ENCODE measurements at regions not wholly inside any gene's neighbourhood (a gene's known extent, or its start where the extent isn't known, plus 50 kb on each side); places are given as distances from the start of the nearest gene placed in this dataset.
"Not testable (repeated sequence)": the region's sequence is repeated elsewhere in the genome, so short reads cannot be mapped to it uniquely, and the experiment has no call there.

- H3K4me3 ChIP-seq = peak overlapping the region; percentile 73 to 91 (median 87)
- H3K27ac ChIP-seq = peak overlapping the region; percentile 79 to 96 (median 91)
Measured at GRCh38 chr17:30731210-30732132, 93.0 kb downstream of the CRLF3 start.

GRCh38 chr17:30730837-30731209, 93.7 kb downstream of the CRLF3 start:
- H3K4me3 ChIP-seq = peak overlapping the region; percentile 73 to 91 (median 87)
- H3K27ac ChIP-seq = peak overlapping the region in 12 of 21 experiments; percentile 12 to 96 (median 88)

DNA sequence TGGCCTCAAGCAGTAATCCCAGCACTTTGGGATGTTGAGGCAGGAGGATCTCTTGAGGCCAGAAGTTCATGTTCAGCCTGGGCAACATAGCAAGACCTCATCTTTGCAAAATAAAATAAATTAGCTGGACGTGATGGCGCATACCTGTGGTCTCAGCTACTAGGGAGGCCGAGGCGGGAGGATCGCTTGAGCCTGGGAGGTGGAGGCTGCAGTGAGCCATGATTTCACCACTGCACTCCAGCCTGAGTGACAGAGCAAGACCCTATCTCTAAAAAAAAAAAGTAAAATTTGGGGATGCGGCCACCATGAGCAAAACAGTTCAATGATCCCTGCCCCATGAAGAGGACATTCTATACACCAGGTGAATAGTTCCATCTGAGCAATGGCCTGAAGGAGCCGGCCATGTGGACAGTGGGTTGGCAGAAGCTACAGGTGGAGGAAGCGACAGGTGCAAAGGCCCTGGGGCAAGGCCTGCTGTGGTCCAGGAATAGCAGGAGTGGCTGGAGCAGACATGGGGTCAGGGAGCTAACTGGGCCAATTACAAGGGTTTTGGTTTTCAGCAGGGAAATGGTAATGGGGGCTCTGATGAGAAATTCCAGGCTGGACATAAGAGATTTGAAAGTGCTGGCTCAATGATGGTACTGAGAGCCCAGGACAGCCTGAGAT, 94.2 kb downstream of the CRLF3 start:
- H3K27ac ChIP-seq = peak overlapping the region in 5 of 21 experiments; percentile 26 to 93 (median 44)
- not testable (repeated sequence) for H3K4me3 ChIP-seq

DNA sequence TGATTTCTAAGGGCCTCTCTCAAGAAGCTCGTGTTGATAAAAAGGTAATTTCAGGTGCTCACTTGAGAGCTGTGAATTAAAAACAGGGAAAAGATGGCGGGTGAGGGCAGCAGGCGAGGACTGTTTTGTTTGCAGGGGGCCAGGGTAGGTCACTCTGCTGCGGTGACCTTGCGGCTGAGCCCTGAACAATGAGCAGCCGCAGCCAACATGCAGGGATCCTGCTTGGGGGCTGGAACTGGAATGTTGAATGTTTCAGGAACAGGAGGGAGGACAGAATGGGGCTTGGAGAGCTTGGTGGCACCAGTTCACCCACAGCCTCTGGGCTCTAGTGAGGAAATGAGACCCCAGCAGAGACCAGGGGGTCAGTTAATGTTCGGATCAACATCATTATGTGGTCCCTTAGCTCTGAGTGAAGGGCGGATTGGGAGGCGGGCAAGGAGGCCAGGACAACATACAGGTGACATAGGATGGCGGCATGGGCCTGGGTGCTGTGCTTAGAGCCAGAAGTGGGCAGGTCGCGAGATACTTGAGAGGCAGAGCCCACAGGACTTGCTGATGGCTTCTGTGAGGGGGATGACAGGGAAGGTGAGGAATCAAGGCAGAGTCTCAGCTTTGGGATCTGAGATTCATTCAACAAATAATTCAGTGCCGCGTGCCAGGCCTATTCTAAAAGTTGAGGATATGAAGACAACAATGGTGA, 94.9 kb downstream of the CRLF3 start:
- peak overlapping the region in 1 of 21 experiments; percentile 47 for H3K27ac ChIP-seq
- not testable (repeated sequence) for H3K4me3 ChIP-seq

- H3K4me3 ChIP-seq = not testable (repeated sequence)
- H3K27ac ChIP-seq = peak overlapping the region in 1 of 21 experiments; percentile 47
Measured at GRCh38 chr17:30727517-30727916, 97.0 kb downstream of the CRLF3 start.

DNA sequence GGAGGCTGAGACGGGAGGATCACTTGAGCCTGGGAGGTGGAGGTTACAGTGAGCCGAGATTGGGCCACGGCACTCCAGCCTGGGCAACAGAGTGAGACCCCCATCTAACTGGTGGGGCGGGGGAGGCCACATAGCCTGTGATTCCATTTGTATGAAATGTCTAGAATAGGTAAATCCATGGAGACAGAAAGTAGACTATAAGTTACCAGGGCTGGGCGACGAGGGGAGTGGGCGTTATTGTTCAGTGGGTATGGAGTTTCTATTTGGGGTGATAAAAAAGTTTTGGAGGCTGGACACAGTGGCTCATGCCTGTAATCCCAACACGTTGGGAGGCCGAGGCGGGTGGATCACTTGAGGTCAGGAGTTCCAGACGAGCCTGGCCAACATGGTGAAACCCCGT, 97.8 kb downstream of the CRLF3 start:
- not testable (repeated sequence) for H3K27ac ChIP-seq, H3K4me3 ChIP-seq

DNA sequence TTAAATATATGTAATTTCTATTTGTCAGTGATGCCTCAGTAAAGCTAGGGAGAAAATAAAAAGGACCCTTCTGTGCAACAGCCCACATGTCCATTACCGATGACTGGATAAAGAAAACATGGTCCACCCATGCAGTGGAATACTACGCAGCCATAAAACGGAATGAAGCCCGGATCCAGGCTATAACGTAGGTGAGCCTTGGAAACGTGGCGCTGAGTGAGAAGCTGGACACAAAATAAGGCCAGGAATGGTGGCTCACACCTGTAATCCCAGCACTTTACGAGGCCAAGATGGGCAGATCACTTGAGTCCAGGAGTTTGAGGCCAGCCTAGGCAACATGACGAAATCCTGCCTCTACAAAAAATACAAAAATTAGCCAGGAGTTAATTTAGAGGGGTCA, 98.2 kb downstream of the CRLF3 start:
- H3K4me3 ChIP-seq, H3K27ac ChIP-seq: not testable (repeated sequence)

GRCh38 chr17:30724034-30724650, 100.3 kb downstream of the CRLF3 start:
- H3K27ac ChIP-seq, H3K4me3 ChIP-seq: not testable (repeated sequence)

- H3K4me3 ChIP-seq = not testable (repeated sequence)
- peak overlapping the region in 1 of 21 experiments; percentile 14 for H3K27ac ChIP-seq
Measured at GRCh38 chr17:30722114-30722780, 102.2 kb downstream of the CRLF3 start.

GRCh38 chr17:30720971-30721370, 103.5 kb downstream of the CRLF3 start:
- H3K4me3 ChIP-seq, H3K27ac ChIP-seq: not testable (repeated sequence)

GRCh38 chr17:30720013-30720471, 104.5 kb downstream of the CRLF3 start:
- H3K4me3 ChIP-seq = no peak overlapping the region
- H3K27ac ChIP-seq = no peak overlapping the region

GRCh38 chr17:30719131-30719973, 105.1 kb downstream of the CRLF3 start:
- H3K4me3 ChIP-seq, H3K27ac ChIP-seq: not testable (repeated sequence)

DNA sequence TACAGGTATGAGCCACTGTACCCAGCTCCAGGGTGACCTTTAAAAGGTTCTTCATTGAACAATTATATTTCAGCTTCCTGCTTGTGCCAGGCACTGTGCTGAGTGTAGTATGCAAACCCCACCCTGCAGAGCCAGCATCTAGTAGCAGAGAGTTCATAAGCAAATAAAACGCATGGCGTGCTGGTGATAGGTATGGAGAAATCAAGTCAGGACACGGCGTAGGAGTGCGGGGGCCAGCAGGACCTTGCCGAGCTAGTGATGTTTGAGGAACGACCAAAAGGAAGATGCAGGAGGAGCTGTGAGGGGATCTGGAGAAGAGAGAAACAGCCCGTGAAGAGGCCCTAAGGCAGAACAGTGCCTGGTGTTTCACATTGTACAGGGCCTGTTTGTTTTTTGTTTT, 105.8 kb downstream of the CRLF3 start:
- not testable (repeated sequence) for H3K4me3 ChIP-seq, H3K27ac ChIP-seq

- H3K27ac ChIP-seq, H3K4me3 ChIP-seq: not testable (repeated sequence)
Measured at GRCh38 chr17:30718099-30718447, 106.4 kb downstream of the CRLF3 start.

- Histone ChIP-seq H3K27ac (no peak overlapping the region), H3K4me3 (no peak overlapping the region)
Measured at GRCh38 chr17:30717291-30718098, 107.0 kb downstream of the CRLF3 start.

DNA sequence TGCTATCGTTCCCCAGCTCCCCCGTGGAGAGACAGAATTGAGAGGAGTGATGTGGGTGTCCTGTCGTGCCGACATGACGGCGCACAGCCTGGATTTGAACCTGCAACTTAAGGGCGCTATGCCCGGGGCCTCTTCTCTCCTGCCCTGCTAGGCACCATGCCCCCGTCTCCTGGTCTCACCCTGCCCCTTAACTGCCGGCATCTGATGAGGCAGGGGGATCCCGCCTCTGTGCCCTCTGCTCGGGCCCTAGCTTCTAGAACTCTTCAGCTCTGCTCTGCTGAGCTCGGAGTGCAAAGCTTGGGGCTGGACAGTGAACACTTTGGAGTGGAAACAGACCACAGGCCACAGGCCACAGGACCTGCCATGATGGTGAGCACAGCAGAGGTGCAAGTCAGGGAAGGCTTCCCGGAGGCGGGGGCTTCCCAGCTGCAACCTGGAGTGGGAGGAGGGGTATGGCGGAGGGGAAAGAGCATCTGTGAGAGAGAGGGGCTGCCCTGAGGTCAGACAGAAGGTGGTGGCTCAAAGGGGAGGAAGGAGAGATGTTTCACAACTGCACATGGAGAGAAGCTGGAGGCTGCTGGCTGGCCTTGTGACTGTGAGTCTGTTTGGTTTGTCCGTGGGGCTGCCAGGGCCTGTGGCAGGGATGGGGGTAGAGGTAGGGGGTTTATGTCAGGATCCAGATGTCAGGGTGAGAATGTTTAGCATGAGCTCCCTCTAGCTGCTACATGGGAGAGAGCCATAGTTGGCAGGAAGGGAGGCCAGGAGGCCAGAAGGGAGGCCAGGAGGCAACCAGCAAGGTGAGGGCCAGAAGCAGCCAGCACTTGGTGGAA, 107.8 kb downstream of the CRLF3 start:
- H3K27ac ChIP-seq = no peak overlapping the region
- H3K4me3 ChIP-seq = no peak overlapping the region
